Effector CD4-positive, alpha-beta T cell (primary cell): ENCODE measurements at regions not wholly inside any gene's neighbourhood (a gene's known extent, or its start where the extent isn't known, plus 50 kb on each side); places are given as distances from the start of the nearest gene placed in this dataset.

Source experiments
- DNase-seq: peaks from one replicate; pipeline ENCODE4 v3.0.0-alpha.2; 2020

GRCh38 chr12:97276661-97277429 lies 185.8 kb upstream of the RMST start:
- no peak for DNase-seq

GRCh38 chr12:97283297-97283696 lies 179.3 kb upstream of the RMST start:
- DNase-seq: no peak

- DNase-seq: no peak
These were observed 174.1 kb upstream of the RMST start for GRCh38 chr12:97288531-97288930.

- DNase-seq: no peak
These were observed 170.0 kb upstream of the RMST start for GRCh38 chr12:97292588-97292987.

- DNase-seq: no peak
These were observed 169.1 kb upstream of the RMST start for GRCh38 chr12:97293541-97293940.

- DNase-seq: no peak
These were observed 162.8 kb upstream of the RMST start for GRCh38 chr12:97299847-97300246.

GRCh38 chr12:97300431-97300830 lies 162.2 kb upstream of the RMST start:
- DNase-seq: no peak

- DNase-seq: no peak
These were observed 161.7 kb upstream of the RMST start for GRCh38 chr12:97300891-97301290.

- no peak for DNase-seq
These were observed 161.0 kb upstream of the RMST start for GRCh38 chr12:97301576-97301975.

GRCh38 chr12:97305651-97306050 lies 157.0 kb upstream of the RMST start:
- no peak for DNase-seq

- DNase-seq: no peak
These were observed 156.5 kb upstream of the RMST start for GRCh38 chr12:97306147-97306546.

- peak; percentile 20 for DNase-seq
These were observed 153.9 kb upstream of the RMST start for GRCh38 chr12:97308576-97309198.

- no peak for DNase-seq
These were observed 152.7 kb upstream of the RMST start for GRCh38 chr12:97309921-97310320.

- no peak for DNase-seq
These were observed 150.0 kb upstream of the RMST start for GRCh38 chr12:97312570-97313135.

GRCh38 chr12:97313471-97314190 lies 149.0 kb upstream of the RMST start:
- DNase-seq: no peak

- DNase-seq: no peak
These were observed 146.3 kb upstream of the RMST start for GRCh38 chr12:97316321-97316720.

- DNase-seq: no peak
These were observed 141.0 kb upstream of the RMST start for GRCh38 chr12:97321621-97322020.

- no peak for DNase-seq
These were observed 140.2 kb upstream of the RMST start for GRCh38 chr12:97322388-97322787.

- DNase-seq: no peak
These were observed 139.4 kb upstream of the RMST start for GRCh38 chr12:97323154-97323553.

GRCh38 chr12:97324471-97324870 lies 138.1 kb upstream of the RMST start:
- DNase-seq: no peak

- DNase-seq: no peak
These were observed 127.5 kb upstream of the RMST start for GRCh38 chr12:97335115-97335514.

- DNase-seq: no peak
These were observed 125.5 kb upstream of the RMST start for GRCh38 chr12:97336900-97337751.

- no peak for DNase-seq
These were observed 120.5 kb upstream of the RMST start for GRCh38 chr12:97342130-97342529.
